Gastroesophageal sphincter (tissue), 2 donors: ENCODE measurements at regions not wholly inside any gene's neighbourhood (a gene's known extent, or its start where the extent isn't known, plus 50 kb on each side); places are given as distances from the start of the nearest gene placed in this dataset.

Experiments
- POLR2A ChIP-seq, 2 donors: fragments of 450-650 bp; IDR thresholded peaks; one replicate each; pipeline ENCODE4 v1.6.1; 2017; ENCODE audit warnings: antibody characterized with exemption in 2 of 2, mild to moderate bottlenecking in 2 of 2, moderate library complexity in 1 of 2
- POLR2AphosphoS5 ChIP-seq: sonication (generic); formaldehyde crosslinking; IDR thresholded peaks from one replicate; pipeline ENCODE4 v1.6.1; 2017; ENCODE audit warnings: antibody characterized with exemption

- TF ChIP-seq POLR2A (IDR thresholded peaks at IDR 0.05), result no peak
- TF ChIP-seq POLR2AphosphoS5, result no peak
These were observed 223.6 kb downstream of the MDFIC start for GRCh38 chr7:115145512-115145911.
